ENCODE measurements at regions not wholly inside any gene's neighbourhood (a gene's known extent, or its start where the extent isn't known, plus 50 kb on each side); places are given as distances from the start of the nearest gene placed in this dataset.

GRCh38 chr12:92468358-92469020, 234.3 kb upstream of the PLEKHG7 start:
- no peak overlapping the region for H3K27ac ChIP-seq
- no peak for TF ChIP-seq POLR2A (IDR thresholded peaks at IDR 0.05)
- no peak for TF ChIP-seq POLR2AphosphoS5 (IDR thresholded peaks at IDR 0.05; ENCODE audit: insufficient read depth in 1 of 2, low read depth in 1 of 2)
- no peak for TF ChIP-seq CTCF (IDR thresholded peaks at IDR 0.05)
- intact Hi-C loops (cut with DNase I): no loop called here

DNA sequence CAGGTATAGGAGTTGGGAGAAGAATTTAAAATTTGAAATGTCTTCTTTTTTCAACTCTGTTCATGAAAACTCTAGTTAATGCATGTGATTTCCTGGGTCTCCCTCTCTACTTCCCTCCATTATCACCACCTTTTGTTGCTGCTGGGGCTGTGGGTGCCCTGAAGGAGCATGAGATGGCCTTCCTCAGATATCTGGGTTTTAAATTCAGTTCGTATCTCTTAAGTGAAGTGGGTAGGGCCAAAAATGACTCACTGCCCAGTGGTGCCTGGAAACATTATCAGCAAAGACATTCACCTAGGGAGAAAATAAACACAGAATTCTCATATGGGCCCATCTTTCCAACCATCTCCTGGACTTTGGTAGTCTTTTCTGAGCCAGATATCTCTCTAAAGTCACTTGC, 234.9 kb upstream of the PLEKHG7 start:
- DNase-seq (ENCODE audit: extremely low spot score in 2 of 2): no peak
- Histone ChIP-seq H3K4me1 (peaks cover 9% of the 10 kb centered on the region), H3K9me3 (no peaks in the 10 kb centered on the region), H3K4me3 (no peak overlapping the region), H3K36me3 (no peaks in the 10 kb centered on the region), H3K27me3 (no peaks in the 10 kb centered on the region), H3K27ac (no peak overlapping the region)
- no peak for TF ChIP-seq POLR2AphosphoS5 (IDR thresholded peaks at IDR 0.05; ENCODE audit: insufficient read depth in 1 of 2, low read depth in 1 of 2)
- no peak for TF ChIP-seq POLR2A (IDR thresholded peaks at IDR 0.05)
- TF ChIP-seq CTCF (IDR thresholded peaks at IDR 0.05): no peak
- intact Hi-C loops (cut with DNase I): no loop called here

More at GRCh38 chr12:92468358-92469020, 234.3 kb upstream of the PLEKHG7 start:
- Histone ChIP-seq H3K27me3 (no peaks in the 10 kb centered on the region), H3K9me3 (no peaks in the 10 kb centered on the region), H3K4me3 (no peak overlapping the region), H3K36me3 (no peaks in the 10 kb centered on the region), H3K4me1 (peaks cover 9% of the 10 kb centered on the region)
- DNase-seq (ENCODE audit: extremely low spot score in 2 of 2): no peak

- Histone ChIP-seq H3K36me3 (no peaks in the 10 kb centered on the region), H3K27me3 (no peaks in the 10 kb centered on the region), H3K9me3 (no peaks in the 10 kb centered on the region), H3K4me3 (no peak overlapping the region), H3K4me1 (peaks cover 9% of the 10 kb centered on the region), H3K27ac (no peak overlapping the region)
- no peak for DNase-seq (ENCODE audit: extremely low spot score in 2 of 2)
- TF ChIP-seq POLR2A (IDR thresholded peaks at IDR 0.05) (no peak), CTCF (IDR thresholded peaks at IDR 0.05) (no peak), POLR2AphosphoS5 (IDR thresholded peaks at IDR 0.05; ENCODE audit: insufficient read depth in 1 of 2, low read depth in 1 of 2) (no peak)
- intact Hi-C loops (cut with DNase I): no loop called here
Measured at GRCh38 chr12:92466391-92467305, 236.1 kb upstream of the PLEKHG7 start.

DNA sequence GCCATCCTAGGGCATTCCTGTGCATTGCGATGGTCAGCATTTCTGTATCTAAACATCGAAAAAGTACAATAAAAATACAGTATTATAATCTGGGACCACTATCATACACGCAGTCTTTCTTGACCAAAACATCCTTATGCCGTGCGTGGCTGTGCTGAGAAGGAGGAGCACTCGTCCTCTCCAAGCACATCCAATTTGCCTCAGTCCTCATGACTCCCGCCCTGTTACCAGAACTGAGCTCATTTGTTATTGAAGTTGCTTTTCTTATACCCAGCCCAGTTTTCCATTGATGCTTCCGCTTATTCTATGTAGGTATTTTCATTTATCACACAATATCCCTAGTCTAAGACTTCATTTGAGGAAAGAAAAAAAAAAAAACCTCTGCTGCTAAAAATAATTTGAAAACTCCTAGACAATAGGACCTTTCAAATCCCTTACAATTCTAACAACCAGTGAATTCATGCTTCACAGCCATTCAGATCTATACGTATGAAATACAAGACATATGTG, 236.9 kb upstream of the PLEKHG7 start:
- Histone ChIP-seq H3K9me3 (no peaks in the 10 kb centered on the region), H3K27ac (no peak overlapping the region), H3K27me3 (no peaks in the 10 kb centered on the region), H3K4me3 (no peak overlapping the region), H3K4me1 (peaks cover 9% of the 10 kb centered on the region), H3K36me3 (no peaks in the 10 kb centered on the region)
- no peak for DNase-seq (ENCODE audit: extremely low spot score in 2 of 2)
- intact Hi-C loops (cut with DNase I): no loop called here
- TF ChIP-seq POLR2A (IDR thresholded peaks at IDR 0.05): no peak
- TF ChIP-seq POLR2AphosphoS5 (IDR thresholded peaks at IDR 0.05; ENCODE audit: insufficient read depth in 1 of 2, low read depth in 1 of 2): no peak
- no peak for TF ChIP-seq CTCF (IDR thresholded peaks at IDR 0.05)
